RWPE1 (cell line): ENCODE measurements at regions not wholly inside any gene's neighbourhood (a gene's known extent, or its start where the extent isn't known, plus 50 kb on each side); places are given as distances from the start of the nearest gene placed in this dataset.

Experiments
- CTCF ChIA-PET: fragments of 350-600 bp; sonication (Branson Sonifier 250); formaldehyde crosslinking; extraction: SDS; loops from one replicate; lab custom pipeline; 2021; lab: Yijun Ruan, JAX
- POLR2A ChIA-PET: fragments of 400-600 bp; formaldehyde crosslinking; extraction: SDS; loops from one replicate; lab custom pipeline; 2020; ENCODE audit warnings: antibody characterized with exemption; ENCODE audit not compliant: low non-redundant PET; lab: Yijun Ruan, JAX
- DNase-seq: peaks from one replicate; pipeline ENCODE4 v3.0.0; 2012; ENCODE audit warnings: low spot score
- H3K27ac ChIP-seq: fragments of 450-650 bp; 2 replicates; pipeline ENCODE4 v1.5.1; 2017
- TF ChIP-seq, protein P1 (sequence below): fragments of 450-650 bp; conservative IDR thresholded peaks from 2 replicates; pipeline ENCODE4 v1.5.1; 2017; ENCODE audit warnings: low read depth, mild to moderate bottlenecking

DNA sequence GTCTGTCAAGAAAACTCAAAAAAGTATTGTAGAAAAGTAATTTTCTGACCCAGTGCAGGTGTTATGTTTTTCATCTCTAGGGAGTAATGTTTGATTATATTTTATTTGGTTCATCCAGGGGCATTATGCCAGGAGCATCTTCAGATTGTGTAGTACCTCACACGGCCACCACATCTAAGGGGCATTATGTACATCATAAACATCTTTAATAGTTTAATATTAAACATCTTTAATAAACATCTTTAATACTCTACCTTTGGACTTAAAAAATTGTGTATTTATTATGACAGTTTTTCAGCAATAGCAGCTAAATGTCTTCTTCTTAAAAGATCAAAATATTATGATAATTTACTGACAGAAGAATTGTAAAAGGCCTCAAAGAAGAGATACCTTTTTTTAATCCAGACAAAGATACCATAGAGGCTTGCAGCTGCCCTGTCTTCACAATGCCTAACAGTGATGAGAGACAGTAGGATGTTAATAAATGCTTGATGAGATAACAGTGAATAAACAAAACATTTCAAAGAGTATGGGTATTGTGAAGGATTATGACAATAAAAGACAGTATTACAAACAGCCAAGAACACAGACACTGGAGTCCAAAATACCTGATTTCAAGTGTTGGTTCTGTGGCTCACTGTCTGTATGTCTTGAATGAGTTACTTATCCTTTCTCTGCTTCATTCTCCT lies 240.9 kb upstream of the ADGRL2 start:
- ChIA-PET CTCF (interaction anchor here (0.7 kb wide), 1 partner anchor 9 kb away, joined by 3 read pairs; no protein-coding TSS in a partner anchor), POLR2A (no interaction called here)
- TF ChIP-seq, protein P1, sequence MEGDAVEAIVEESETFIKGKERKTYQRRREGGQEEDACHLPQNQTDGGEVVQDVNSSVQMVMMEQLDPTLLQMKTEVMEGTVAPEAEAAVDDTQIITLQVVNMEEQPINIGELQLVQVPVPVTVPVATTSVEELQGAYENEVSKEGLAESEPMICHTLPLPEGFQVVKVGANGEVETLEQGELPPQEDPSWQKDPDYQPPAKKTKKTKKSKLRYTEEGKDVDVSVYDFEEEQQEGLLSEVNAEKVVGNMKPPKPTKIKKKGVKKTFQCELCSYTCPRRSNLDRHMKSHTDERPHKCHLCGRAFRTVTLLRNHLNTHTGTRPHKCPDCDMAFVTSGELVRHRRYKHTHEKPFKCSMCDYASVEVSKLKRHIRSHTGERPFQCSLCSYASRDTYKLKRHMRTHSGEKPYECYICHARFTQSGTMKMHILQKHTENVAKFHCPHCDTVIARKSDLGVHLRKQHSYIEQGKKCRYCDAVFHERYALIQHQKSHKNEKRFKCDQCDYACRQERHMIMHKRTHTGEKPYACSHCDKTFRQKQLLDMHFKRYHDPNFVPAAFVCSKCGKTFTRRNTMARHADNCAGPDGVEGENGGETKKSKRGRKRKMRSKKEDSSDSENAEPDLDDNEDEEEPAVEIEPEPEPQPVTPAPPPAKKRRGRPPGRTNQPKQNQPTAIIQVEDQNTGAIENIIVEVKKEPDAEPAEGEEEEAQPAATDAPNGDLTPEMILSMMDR: peak; percentile 23
- no peak for DNase-seq
- no peak overlapping the region for H3K27ac ChIP-seq

DNA sequence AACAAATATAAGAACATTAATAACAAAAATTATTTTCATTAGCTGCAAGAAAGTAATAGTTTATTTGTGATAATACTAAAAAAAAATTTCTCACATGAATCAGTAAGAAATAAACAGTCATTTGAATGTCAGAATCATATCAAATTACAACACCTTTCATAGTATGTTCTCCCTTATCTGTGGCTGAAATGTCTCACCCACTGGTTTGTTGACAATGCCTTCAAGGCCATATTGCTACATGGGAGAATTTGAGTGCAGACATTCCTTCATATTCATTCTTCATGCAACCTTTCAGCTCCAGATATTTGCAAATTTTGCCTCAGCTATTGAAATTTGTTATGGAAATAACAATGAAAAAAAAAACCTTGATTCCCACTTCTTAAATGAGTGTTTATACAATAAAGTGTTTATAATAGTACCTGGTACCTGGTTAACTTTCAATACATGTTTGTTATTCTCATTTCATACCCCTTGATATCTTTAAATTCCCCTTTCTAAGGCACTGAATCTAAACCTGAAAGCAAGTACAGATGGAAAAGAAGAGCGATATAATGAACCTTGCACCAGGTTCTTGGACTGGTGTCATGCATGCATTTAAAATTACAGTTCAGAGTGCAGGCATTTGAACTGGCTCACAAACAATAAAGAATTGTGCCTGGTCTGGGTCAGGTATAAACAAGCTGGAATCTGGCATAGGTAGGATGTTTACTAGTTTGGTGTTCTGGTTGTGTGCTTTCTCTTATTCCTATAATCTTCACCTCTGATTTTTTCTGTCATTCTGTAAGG lies 242.2 kb upstream of the ADGRL2 start:
- TF ChIP-seq, protein P1: no peak
- CTCF ChIA-PET: interaction anchor here (0.6 to 0.7 kb wide), 4 partner anchors 9 to 1089 kb away, joined by 3 to 7 read pairs (median 4); no protein-coding TSS in a partner anchor
- H3K27ac ChIP-seq: no peak overlapping the region
- DNase-seq: no peak
- POLR2A ChIA-PET: no interaction called here

DNA sequence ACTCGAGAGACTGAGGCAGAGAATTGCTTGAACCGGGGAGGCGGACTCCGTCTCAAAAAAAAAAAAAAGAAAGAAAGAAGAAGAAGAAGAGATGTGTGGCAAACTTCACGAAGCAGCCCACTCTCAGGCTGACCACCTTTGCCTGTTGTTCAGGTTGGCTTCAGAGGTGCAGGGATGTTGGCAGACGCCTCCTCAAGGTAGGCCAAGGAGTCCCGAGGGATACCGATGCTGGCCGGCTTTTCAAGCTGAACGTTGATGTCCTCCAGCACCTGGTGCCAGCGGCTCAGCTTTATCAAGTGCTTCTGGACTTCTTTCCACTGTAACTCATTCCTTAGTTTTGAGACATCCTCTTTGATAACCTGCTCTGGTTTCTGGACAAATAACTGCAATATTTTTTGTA lies 243.8 kb upstream of the ADGRL2 start:
- TF ChIP-seq, protein P1: no peak
- no peak for DNase-seq
- POLR2A ChIA-PET: no interaction called here

DNA sequence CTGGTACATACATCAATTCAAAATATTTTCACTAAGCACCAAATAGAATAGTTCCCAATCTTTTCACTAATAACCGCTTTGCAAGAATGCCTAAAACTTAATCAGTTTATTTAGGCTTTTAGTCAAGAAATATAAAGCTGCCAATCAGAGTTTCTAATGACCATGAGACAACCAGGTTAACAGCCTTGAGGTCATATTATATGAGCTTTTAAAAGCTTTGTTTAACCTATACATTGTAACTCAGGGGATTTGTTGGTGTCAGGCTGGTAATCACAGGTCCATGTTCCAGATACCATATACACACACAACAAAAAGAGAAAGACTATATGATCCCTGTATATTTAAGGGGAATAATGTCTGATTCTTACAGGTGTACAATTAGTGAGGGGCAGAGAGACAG lies 246.2 kb upstream of the ADGRL2 start:
- DNase-seq: no peak
- TF ChIP-seq, protein P1: no peak
- H3K27ac ChIP-seq: no peak overlapping the region
- POLR2A ChIA-PET: no interaction called here
- CTCF ChIA-PET: no interaction called here

More for the DNA sequence above, 243.8 kb upstream of the ADGRL2 start:
- CTCF ChIA-PET: no interaction called here
- H3K27ac ChIP-seq: no peak overlapping the region

DNA sequence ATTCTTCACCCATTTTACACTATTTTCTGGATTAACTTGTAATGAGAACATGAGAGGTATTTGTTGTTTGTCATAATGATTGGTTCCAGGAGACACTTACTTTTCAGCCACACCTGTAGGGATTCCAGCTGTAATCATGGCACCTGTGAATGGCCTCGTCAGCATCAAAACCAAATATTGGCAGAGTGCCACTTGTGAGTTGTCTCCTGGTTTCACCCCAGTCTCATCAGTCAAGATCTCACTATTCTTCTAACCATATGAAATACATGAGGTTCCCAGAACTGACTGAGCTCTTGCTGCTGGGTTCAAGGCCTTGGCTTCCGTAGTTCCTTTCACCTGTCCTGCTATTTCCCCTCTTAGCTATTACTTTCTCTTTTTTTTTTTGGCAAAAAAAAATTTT lies 246.6 kb upstream of the ADGRL2 start:
- ChIA-PET CTCF (no interaction called here), POLR2A (no interaction called here)
- TF ChIP-seq, protein P1: no peak
- no peak for DNase-seq
- H3K27ac ChIP-seq: no peak overlapping the region

DNA sequence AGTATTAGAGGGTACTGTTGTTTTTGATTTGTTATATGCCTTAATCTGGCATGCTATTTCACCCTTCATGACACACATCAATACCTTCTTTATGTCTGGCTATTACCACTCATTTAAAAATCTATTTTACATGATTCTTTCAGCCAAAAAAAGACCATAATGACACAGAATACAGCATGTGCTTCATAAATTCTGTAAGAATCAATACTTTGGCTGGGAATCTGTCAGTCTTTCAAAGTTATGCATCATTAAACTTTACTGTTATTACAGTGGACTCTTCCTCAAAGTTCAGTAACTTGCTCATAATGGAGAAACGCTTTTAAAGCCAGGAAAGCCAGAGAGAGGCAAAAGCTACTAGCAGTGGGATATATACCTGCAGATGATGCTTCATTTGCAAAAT lies 247.2 kb upstream of the ADGRL2 start:
- CTCF ChIA-PET: no interaction called here
- DNase-seq: no peak
- no peak overlapping the region for H3K27ac ChIP-seq
- TF ChIP-seq, protein P1: no peak
- POLR2A ChIA-PET: no interaction called here
